Activated naive CD4-positive, alpha-beta T cell treated with anti-CD3 and anti-CD28 coated beads, Interleukin-2, amount 50 U/mL, for 72 hours (primary cell): ENCODE measurements at regions not wholly inside any gene's neighbourhood (a gene's known extent, or its start where the extent isn't known, plus 50 kb on each side); places are given as distances from the start of the nearest gene placed in this dataset.
"Not testable (repeated sequence)": the region's sequence is repeated elsewhere in the genome, so short reads cannot be mapped to it uniquely, and the experiment has no call there.

Source experiments
- ATAC-seq, 2 donors: fragments of 150-1000 bp; cut with Tn5 transposase; 2 replicates each; pipeline ENCODE4 v1.10.0; 2021; ENCODE audit warnings: mild to moderate bottlenecking in 2 of 2, moderate library complexity in 2 of 2
- DNase-seq, 2 donors: peaks; one replicate each; pipeline ENCODE4 v3.0.0; 2021 to 2022; ENCODE audit warnings: low spot score in 2 of 2
- H3K27ac Mint-ChIP-seq, 2 donors: one replicate each; pipeline ENCODE4 v1.8.0; 2022; ENCODE audit warnings: mild to moderate bottlenecking in 2 of 2, mixed read lengths in 2 of 2
- H3K36me3 Mint-ChIP-seq, 2 donors: one replicate each; pipeline ENCODE4 v1.8.0; 2022; ENCODE audit warnings: mixed read lengths in 2 of 2
- H3K9me3 Mint-ChIP-seq, 2 donors: one replicate each; pipeline ENCODE4 v1.8.0; 2022; ENCODE audit warnings: mixed read lengths in 2 of 2

GRCh38 chr22:49383909-49384308 is 443.8 kb downstream of the BRD1 start:
- not testable (repeated sequence) for DNase-seq, H3K9me3 Mint-ChIP-seq, ATAC-seq, H3K36me3 Mint-ChIP-seq, H3K27ac Mint-ChIP-seq

- DNase-seq (no peak), ATAC-seq (no peak)
- H3K36me3 Mint-ChIP-seq: peaks cover 5% of the 10 kb centered on the region in 2 donors
- H3K9me3 Mint-ChIP-seq: peaks cover 4 to 5% of the 10 kb centered on the region in 2 donors
- H3K27ac Mint-ChIP-seq: no peak overlapping the region
Measured at GRCh38 chr22:49382451-49382735, 445.3 kb downstream of the BRD1 start.

GRCh38 chr22:49381595-49382450 is 445.9 kb downstream of the BRD1 start:
- Mint-ChIP-seq H3K9me3 (peaks cover 4 to 5% of the 10 kb centered on the region in 2 donors), H3K36me3 (peaks cover 5% of the 10 kb centered on the region in 2 donors), H3K27ac (no peak overlapping the region)
- ATAC-seq (no peak), DNase-seq (no peak)

- ATAC-seq: no peak
Measured at GRCh38 chr22:49380828-49381114, 446.9 kb downstream of the BRD1 start.

GRCh38 chr22:49380095-49380827 is 447.4 kb downstream of the BRD1 start:
- H3K27ac Mint-ChIP-seq: no peak overlapping the region
- DNase-seq: no peak
- no peak for ATAC-seq
- peaks cover 5% of the 10 kb centered on the region in 2 donors for H3K36me3 Mint-ChIP-seq
- H3K9me3 Mint-ChIP-seq: peaks cover 4 to 5% of the 10 kb centered on the region in 2 donors

More at GRCh38 chr22:49380828-49381114, 446.9 kb downstream of the BRD1 start:
- Mint-ChIP-seq H3K27ac (no peak overlapping the region), H3K9me3 (peaks cover 4 to 5% of the 10 kb centered on the region in 2 donors), H3K36me3 (peaks cover 5% of the 10 kb centered on the region in 2 donors)
- DNase-seq: no peak

- DNase-seq (no peak), ATAC-seq (no peak)
- Mint-ChIP-seq H3K9me3 (no peaks in the 10 kb centered on the region), H3K36me3 (no peaks in the 10 kb centered on the region), H3K27ac (no peak overlapping the region)
Measured at GRCh38 chr22:49377306-49377705, 450.4 kb downstream of the BRD1 start.

GRCh38 chr22:49373801-49374226 is 453.9 kb downstream of the BRD1 start:
- DNase-seq (no peak), ATAC-seq (no peak)
- Mint-ChIP-seq H3K9me3 (no peaks in the 10 kb centered on the region), H3K36me3 (no peaks in the 10 kb centered on the region), H3K27ac (no peak overlapping the region)

GRCh38 chr22:49373289-49373666 is 454.4 kb downstream of the BRD1 start:
- Mint-ChIP-seq H3K36me3 (no peaks in the 10 kb centered on the region), H3K9me3 (no peaks in the 10 kb centered on the region), H3K27ac (no peak overlapping the region)
- ATAC-seq (no peak), DNase-seq (no peak)

GRCh38 chr22:49372530-49373288 is 455.0 kb downstream of the BRD1 start:
- Mint-ChIP-seq H3K36me3 (no peaks in the 10 kb centered on the region), H3K27ac (no peak overlapping the region), H3K9me3 (no peaks in the 10 kb centered on the region)
- ATAC-seq (no peak), DNase-seq (no peak)

GRCh38 chr22:49372111-49372529 is 455.6 kb downstream of the BRD1 start:
- no peak overlapping the region for H3K27ac Mint-ChIP-seq
- H3K36me3 Mint-ChIP-seq: no peaks in the 10 kb centered on the region
- ATAC-seq: no peak

GRCh38 chr22:49371325-49372110 is 456.2 kb downstream of the BRD1 start:
- no peaks in the 10 kb centered on the region for H3K9me3 Mint-ChIP-seq
- DNase-seq: peak in 1 of 2 donors; percentile 47
- H3K27ac Mint-ChIP-seq: no peak overlapping the region
- no peak for ATAC-seq
- no peaks in the 10 kb centered on the region for H3K36me3 Mint-ChIP-seq

More at GRCh38 chr22:49372111-49372529, 455.6 kb downstream of the BRD1 start:
- no peak for DNase-seq
- no peaks in the 10 kb centered on the region for H3K9me3 Mint-ChIP-seq

GRCh38 chr22:49370627-49371301 is 456.9 kb downstream of the BRD1 start:
- Mint-ChIP-seq H3K36me3 (no peaks in the 10 kb centered on the region), H3K9me3 (no peaks in the 10 kb centered on the region), H3K27ac (no peak overlapping the region)
- no peak for ATAC-seq
- peak in 1 of 2 donors; percentile 34 for DNase-seq

GRCh38 chr22:49369726-49370626 is 457.7 kb downstream of the BRD1 start:
- no peak for ATAC-seq
- Mint-ChIP-seq H3K27ac (no peak overlapping the region), H3K36me3 (no peaks in the 10 kb centered on the region), H3K9me3 (no peaks in the 10 kb centered on the region)
- no peak for DNase-seq

GRCh38 chr22:49368976-49369725 is 458.5 kb downstream of the BRD1 start:
- no peak for DNase-seq
- H3K27ac Mint-ChIP-seq: no peak overlapping the region
- no peaks in the 10 kb centered on the region for H3K36me3 Mint-ChIP-seq
- ATAC-seq: no peak
- no peaks in the 10 kb centered on the region for H3K9me3 Mint-ChIP-seq
